Loucy (cell line): ENCODE measurements at regions not wholly inside any gene's neighbourhood (a gene's known extent, or its start where the extent isn't known, plus 50 kb on each side); places are given as distances from the start of the nearest gene placed in this dataset.

Experiments
- H2AFZ ChIP-seq: fragments of 200-600 bp; sonication (generic); 2 replicates; pipeline ENCODE4 v1.6.0; 2016; ENCODE audit warnings: antibody characterized with exemption, mild to moderate bottlenecking, low read length, moderate library complexity
- H3F3A ChIP-seq: fragments of 200-600 bp; 2 replicates; pipeline ENCODE4 v1.6.0; 2016; ENCODE audit warnings: antibody characterized with exemption, low read depth, mild to moderate bottlenecking
- H3K27me3 ChIP-seq: fragments of 200-600 bp; sonication (generic); 2 replicates; pipeline ENCODE4 v1.6.1; 2014; ENCODE audit warnings: low read length, mild to moderate bottlenecking; ENCODE audit not compliant: insufficient read depth, poor library complexity, severe bottlenecking
- H3K36me3 ChIP-seq: fragments of 200-600 bp; sonication (generic); 2 replicates; pipeline ENCODE4 v1.6.1; 2016; ENCODE audit warnings: low read length; ENCODE audit not compliant: insufficient read depth
- H3K4me1 ChIP-seq: fragments of 200-600 bp; sonication (generic); 2 replicates; pipeline ENCODE4 v1.5.1; 2014; ENCODE audit warnings: low read length, mild to moderate bottlenecking; ENCODE audit not compliant: insufficient read depth, poor library complexity, severe bottlenecking
- H3K4me2 ChIP-seq: fragments of 200-600 bp; sonication (generic); 2 replicates; pipeline ENCODE4 v1.6.0; 2014; ENCODE audit warnings: antibody characterized with exemption, low read length, low read depth, mild to moderate bottlenecking; ENCODE audit not compliant: poor library complexity, severe bottlenecking
- H3K4me3 ChIP-seq: fragments of 200-600 bp; sonication (generic); 2 replicates; pipeline ENCODE4 v1.5.1; 2014; ENCODE audit warnings: low read length, mild to moderate bottlenecking, mixed read lengths; ENCODE audit not compliant: poor library complexity, severe bottlenecking
- H3K79me2 ChIP-seq: fragments of 200-600 bp; sonication (generic); 2 replicates; pipeline ENCODE4 v1.6.1; 2014; ENCODE audit warnings: low read length; ENCODE audit not compliant: insufficient read depth
- H3K9ac ChIP-seq: fragments of 200-600 bp; sonication (generic); 2 replicates; pipeline ENCODE4 v1.6.0; 2014; ENCODE audit warnings: mild to moderate bottlenecking, low read depth, low read length, moderate library complexity; ENCODE audit not compliant: poor library complexity, severe bottlenecking
- H3K9me2 ChIP-seq: fragments of 200-600 bp; sonication (generic); replicated peaks from 2 replicates; pipeline ENCODE4 v1.6.1; 2016; ENCODE audit warnings: low read depth, low read length, mixed read lengths
- H3K9me3 ChIP-seq: fragments of 200-600 bp; sonication (generic); 2 replicates; pipeline ENCODE4 v1.6.1; 2014; ENCODE audit warnings: mild to moderate bottlenecking, antibody characterized with exemption, low read length, low read depth; ENCODE audit not compliant: insufficient read depth
- H4K20me1 ChIP-seq: fragments of 200-600 bp; sonication (generic); 2 replicates; pipeline ENCODE4 v1.6.0; 2014; ENCODE audit warnings: antibody characterized with exemption, low read length, mild to moderate bottlenecking; ENCODE audit not compliant: insufficient read depth, poor library complexity, severe bottlenecking
- EZH2phosphoT487 ChIP-seq: fragments of 200-600 bp; IDR thresholded peaks from 2 replicates; pipeline ENCODE4 v1.6.1; 2018; ENCODE audit warnings: antibody characterized with exemption, mild to moderate bottlenecking, moderate library complexity, borderline replicate concordance
- TF ChIP-seq, protein P1 (sequence below): fragments of 200-600 bp; sonication (generic); conservative IDR thresholded peaks from 2 replicates; pipeline ENCODE4 v1.5.1; 2014; ENCODE audit warnings: mild to moderate bottlenecking, antibody characterized with exemption, low read length

DNA sequence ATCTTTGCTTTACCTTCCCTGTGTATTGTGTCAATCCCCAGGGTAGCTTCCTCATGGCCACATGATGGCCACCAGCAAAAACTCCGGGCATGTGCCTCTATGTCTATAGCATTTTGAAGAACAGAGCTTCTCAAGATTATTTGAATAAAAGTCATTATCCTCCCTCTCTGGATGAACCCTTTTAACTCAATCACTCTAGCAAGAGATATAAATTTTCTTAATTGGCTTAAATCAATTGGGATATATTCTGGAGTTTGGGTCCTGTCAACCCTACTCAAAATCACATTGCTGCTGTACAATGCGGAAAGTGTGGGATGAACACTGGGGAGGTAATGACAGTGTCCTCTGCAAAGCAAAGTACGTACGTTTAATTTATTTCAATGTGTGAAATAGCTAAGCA is 370.6 kb upstream of the LRRC3B start:
- Histone ChIP-seq H3K36me3 (no peaks in the 10 kb centered on the region), H4K20me1 (no peaks in the 10 kb centered on the region), H3K9me2 (no peaks in the 10 kb centered on the region), H3F3A (no peaks in the 10 kb centered on the region), H3K4me1 (peaks cover 3% of the 10 kb centered on the region), H3K27me3 (no peaks in the 10 kb centered on the region), H2AFZ (no peak overlapping the region), H3K4me2 (no peak overlapping the region), H3K4me3 (no peak overlapping the region), H3K79me2 (no peaks in the 10 kb centered on the region), H3K9me3 (no peaks in the 10 kb centered on the region), H3K9ac (no peak overlapping the region)
- TF ChIP-seq EZH2phosphoT487: no peak
- TF ChIP-seq, protein P1, sequence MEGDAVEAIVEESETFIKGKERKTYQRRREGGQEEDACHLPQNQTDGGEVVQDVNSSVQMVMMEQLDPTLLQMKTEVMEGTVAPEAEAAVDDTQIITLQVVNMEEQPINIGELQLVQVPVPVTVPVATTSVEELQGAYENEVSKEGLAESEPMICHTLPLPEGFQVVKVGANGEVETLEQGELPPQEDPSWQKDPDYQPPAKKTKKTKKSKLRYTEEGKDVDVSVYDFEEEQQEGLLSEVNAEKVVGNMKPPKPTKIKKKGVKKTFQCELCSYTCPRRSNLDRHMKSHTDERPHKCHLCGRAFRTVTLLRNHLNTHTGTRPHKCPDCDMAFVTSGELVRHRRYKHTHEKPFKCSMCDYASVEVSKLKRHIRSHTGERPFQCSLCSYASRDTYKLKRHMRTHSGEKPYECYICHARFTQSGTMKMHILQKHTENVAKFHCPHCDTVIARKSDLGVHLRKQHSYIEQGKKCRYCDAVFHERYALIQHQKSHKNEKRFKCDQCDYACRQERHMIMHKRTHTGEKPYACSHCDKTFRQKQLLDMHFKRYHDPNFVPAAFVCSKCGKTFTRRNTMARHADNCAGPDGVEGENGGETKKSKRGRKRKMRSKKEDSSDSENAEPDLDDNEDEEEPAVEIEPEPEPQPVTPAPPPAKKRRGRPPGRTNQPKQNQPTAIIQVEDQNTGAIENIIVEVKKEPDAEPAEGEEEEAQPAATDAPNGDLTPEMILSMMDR: no peak

DNA sequence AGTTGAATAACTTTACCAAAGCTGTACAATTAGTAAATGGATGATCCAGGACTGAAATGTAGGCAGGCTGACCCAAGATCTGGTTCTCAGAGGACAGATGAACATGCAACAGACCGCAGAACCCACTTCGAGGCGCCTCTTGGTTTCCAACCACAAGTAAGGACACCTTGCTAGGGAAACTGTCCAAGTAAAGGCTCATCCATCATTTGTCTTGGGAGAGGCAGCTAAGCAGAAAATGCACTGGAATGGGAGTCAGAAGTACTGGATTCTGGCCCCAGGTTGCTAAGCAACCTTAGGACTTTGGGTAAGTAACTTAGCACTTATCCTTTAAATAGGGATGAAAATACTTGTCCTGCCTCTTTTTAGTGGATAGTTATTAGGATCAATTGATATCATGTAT is 366.3 kb upstream of the LRRC3B start:
- H4K20me1 ChIP-seq: no peaks in the 10 kb centered on the region
- no peak overlapping the region for H3K9ac ChIP-seq
- no peaks in the 10 kb centered on the region for H3K4me1 ChIP-seq
- H3K79me2 ChIP-seq: no peaks in the 10 kb centered on the region
- H3K9me2 ChIP-seq: no peaks in the 10 kb centered on the region
- no peaks in the 10 kb centered on the region for H3F3A ChIP-seq
- H3K36me3 ChIP-seq: no peaks in the 10 kb centered on the region
- TF ChIP-seq, protein P1: no peak
- no peak for TF ChIP-seq EZH2phosphoT487
- no peaks in the 10 kb centered on the region for H3K27me3 ChIP-seq
- no peaks in the 10 kb centered on the region for H3K9me3 ChIP-seq
- no peak overlapping the region for H3K4me3 ChIP-seq
- no peak overlapping the region for H3K4me2 ChIP-seq
- H2AFZ ChIP-seq: no peak overlapping the region

DNA sequence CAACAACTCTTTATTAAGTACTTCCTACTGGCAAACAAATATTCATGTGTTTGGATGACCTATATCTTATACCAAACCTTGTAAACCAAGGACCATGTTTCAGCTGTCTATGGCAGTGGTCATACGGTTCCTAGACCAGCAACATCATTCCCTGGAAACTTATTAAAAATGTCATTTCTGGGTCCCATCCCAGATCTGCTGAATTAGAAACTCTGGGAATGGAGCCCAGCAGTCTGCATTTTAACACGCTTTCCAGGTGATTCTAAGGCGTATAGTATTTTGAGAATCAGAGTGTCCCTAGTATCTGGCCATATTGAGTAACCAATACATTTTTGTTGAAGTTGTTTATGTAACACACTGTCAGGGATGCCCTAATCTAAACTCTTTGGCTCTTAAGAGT is 363.4 kb upstream of the LRRC3B start:
- Histone ChIP-seq H3K4me1 (no peaks in the 10 kb centered on the region), H3F3A (no peaks in the 10 kb centered on the region), H3K9ac (no peak overlapping the region)

More for the DNA sequence above, 363.4 kb upstream of the LRRC3B start:
- H3K4me2 ChIP-seq: no peak overlapping the region
- H3K27me3 ChIP-seq: no peaks in the 10 kb centered on the region
- H3K79me2 ChIP-seq: no peaks in the 10 kb centered on the region
- no peak overlapping the region for H2AFZ ChIP-seq
- H3K4me3 ChIP-seq: no peak overlapping the region
- no peaks in the 10 kb centered on the region for H3K9me2 ChIP-seq
- no peaks in the 10 kb centered on the region for H3K9me3 ChIP-seq
- no peaks in the 10 kb centered on the region for H4K20me1 ChIP-seq
- no peaks in the 10 kb centered on the region for H3K36me3 ChIP-seq
- TF ChIP-seq, protein P1: no peak
- TF ChIP-seq EZH2phosphoT487: no peak
